SK-N-SH (cell line): ENCODE measurements at regions not wholly inside any gene's neighbourhood (a gene's known extent, or its start where the extent isn't known, plus 50 kb on each side); places are given as distances from the start of the nearest gene placed in this dataset.

Source experiments
- CTCF ChIA-PET: fragments of 300-600, 350-600 bp; formaldehyde crosslinking; extraction: SDS; loops from one replicate; lab custom pipeline; 2021; lab: Yijun Ruan, JAX
- POLR2A ChIA-PET: fragments of 350-600 bp; sonication (Branson Sonifier 250); formaldehyde crosslinking; extraction: SDS; loops from one replicate; lab custom pipeline; 2020; ENCODE audit warnings: antibody characterized with exemption, inconsistent platforms; lab: Yijun Ruan, JAX
- DNase-seq: peaks from one replicate; pipeline ENCODE4 v3.0.0; 2012
- H2AFZ ChIP-seq: fragments of 200-600 bp; sonication (generic); 2 replicates; pipeline ENCODE4 v1.8.1; 2016; ENCODE audit warnings: antibody characterized with exemption, mild to moderate bottlenecking, low read depth
- H3F3A ChIP-seq: fragments of 200-600 bp; sonication (generic); replicated peaks from 2 replicates; pipeline ENCODE3; 2016; ENCODE audit warnings: antibody characterized with exemption, mild to moderate bottlenecking; ENCODE audit not compliant: insufficient read depth
- H3K27ac ChIP-seq, 2 experiments: fragments of 200-500 bp in 1 of 2; fragments of 200-600 bp in 1 of 2; sonication (Bioruptor generic) in 1 of 2; sonication (generic), shearing (Covaris generic) in 1 of 2; 2 replicates each; pipeline versions ENCODE4 v1.5.1 to v1.6.1; 2014 to 2016; ENCODE audit warnings: low read depth in 2 of 2, inconsistent platforms in 1 of 2, low read length in 1 of 2, mild to moderate bottlenecking in 1 of 2, mixed read lengths in 1 of 2
- H3K27me3 ChIP-seq: fragments of 200-600 bp; sonication (generic), shearing (Covaris generic); 2 replicates; pipeline ENCODE4 v1.6.1; 2016; ENCODE audit warnings: mixed run types; ENCODE audit not compliant: insufficient read depth
- H3K36me3 ChIP-seq, 2 experiments: fragments of 200-500 bp in 1 of 2; fragments of 200-600 bp in 1 of 2; sonication (Bioruptor generic) in 1 of 2; sonication (generic) in 1 of 2; replicated peaks in 1 of 2; 2 replicates each; pipeline versions ENCODE3 to v1.5.1; 2014 to 2016; ENCODE audit warnings: low read length in 1 of 2, mild to moderate bottlenecking in 1 of 2; ENCODE audit not compliant: insufficient read depth in 2 of 2, control insufficient read depth in 1 of 2
- H3K4me1 ChIP-seq, 2 experiments: fragments of 200-500 bp in 1 of 2; fragments of 200-600 bp in 1 of 2; sonication (Bioruptor generic) in 1 of 2; sonication (generic), shearing (Covaris generic) in 1 of 2; 2 replicates each; pipeline versions ENCODE4 v1.5.1 to v1.6.1; 2014 to 2016; ENCODE audit warnings: low read depth in 1 of 2, low read length in 1 of 2, mixed run types in 1 of 2; ENCODE audit not compliant: insufficient read depth in 2 of 2, control insufficient read depth in 1 of 2
- H3K4me2 ChIP-seq: fragments of 200-600 bp; sonication (generic), shearing (Covaris generic); 2 replicates; pipeline ENCODE4 v1.6.1; 2017; ENCODE audit warnings: mixed run types
- H3K4me3 ChIP-seq, 2 experiments: fragments of 200-500 bp in 1 of 2; fragments of 200-600 bp in 1 of 2; sonication (Bioruptor generic) in 1 of 2; sonication (generic), shearing (Covaris generic) in 1 of 2; 2 replicates each; pipeline versions ENCODE4 v1.5.1 to v1.8.1; 2014 to 2016; ENCODE audit warnings: low read depth in 2 of 2, inconsistent platforms in 1 of 2, low read length in 1 of 2, mild to moderate bottlenecking in 1 of 2, mixed read lengths in 1 of 2, moderate library complexity in 1 of 2
- H3K79me2 ChIP-seq: fragments of 200-600 bp; sonication (generic); 2 replicates; pipeline ENCODE4 v1.8.1; 2017; ENCODE audit warnings: mild to moderate bottlenecking; ENCODE audit not compliant: insufficient read depth
- H3K9ac ChIP-seq: fragments of 200-600 bp; sonication (generic); 2 replicates; pipeline ENCODE4 v1.6.1; 2017; ENCODE audit warnings: mixed run types
- H3K9me2 ChIP-seq: fragments of 200-600 bp; sonication (generic); 2 replicates; pipeline ENCODE4 v1.6.1; 2017; ENCODE audit warnings: mixed run types
- H3K9me3 ChIP-seq: fragments of 200-600 bp; sonication (generic); 2 replicates; pipeline ENCODE4 v1.6.1; 2017; ENCODE audit warnings: mixed run types, mild to moderate bottlenecking, moderate library complexity
- H4K20me1 ChIP-seq: fragments of 200-600 bp; sonication (generic); 2 replicates; pipeline ENCODE4 v1.6.1; 2017; ENCODE audit warnings: mild to moderate bottlenecking, mixed run types; ENCODE audit not compliant: insufficient read depth
- CHD2 ChIP-seq: fragments of 150-350 bp; IDR thresholded peaks from 2 replicates; pipeline ENCODE4 v1.6.1; 2018; ENCODE audit warnings: low read length; ENCODE audit not compliant: partially characterized antibody
- CTCF ChIP-seq: fragments of 200-600 bp; sonication (generic); IDR thresholded peaks from 2 replicates; pipeline ENCODE4 v1.6.1; 2017; ENCODE audit warnings: antibody characterized with exemption, mild to moderate bottlenecking, moderate library complexity
- ELF1 ChIP-seq: IDR thresholded peaks from 2 replicates; pipeline ENCODE4 v1.4.0; 2012
- FOXM1 ChIP-seq: IDR thresholded peaks from 2 replicates; pipeline ENCODE4 v1.4.0; 2012; ENCODE audit warnings: low read depth, mild to moderate bottlenecking
- IRF3 ChIP-seq: fragments of 150-350 bp; IDR thresholded peaks from 2 replicates; pipeline ENCODE4 v1.6.1; 2016; ENCODE audit warnings: mild to moderate bottlenecking, low read depth, low read length
- MEF2A ChIP-seq: IDR thresholded peaks from 2 replicates; pipeline ENCODE4 v1.4.0; 2012; ENCODE audit warnings: low read depth, borderline replicate concordance
- NRF1 ChIP-seq: IDR thresholded peaks from 2 replicates; pipeline ENCODE4 v1.6.1; 2012; ENCODE audit warnings: low read depth, mild to moderate bottlenecking, low read length
- PBX3 ChIP-seq: IDR thresholded peaks from 2 replicates; pipeline ENCODE4; 2012
- POLR2AphosphoS5 ChIP-seq: IDR thresholded peaks from 2 replicates; pipeline ENCODE4 v1.6.1; 2012; ENCODE audit warnings: low read depth, low read length
- RCOR1 ChIP-seq: fragments of 150-350 bp; IDR thresholded peaks from 2 replicates; pipeline ENCODE4 v1.6.1; 2017; ENCODE audit warnings: antibody characterized with exemption, low read length
- RXRA ChIP-seq: IDR thresholded peaks from 2 replicates; pipeline ENCODE4 v1.4.0; 2012; ENCODE audit warnings: low read depth, mild to moderate bottlenecking, borderline replicate concordance
- SMC3 ChIP-seq: IDR thresholded peaks from 2 replicates; pipeline ENCODE4 v1.6.1; 2012; ENCODE audit warnings: low read depth, low read length, improper control_type of control experiment
- TAF1 ChIP-seq: IDR thresholded peaks from 2 replicates; pipeline ENCODE4 v1.6.1; 2012; ENCODE audit warnings: low read depth, mild to moderate bottlenecking, low read length, moderate library complexity, borderline replicate concordance
- USF1 ChIP-seq: IDR thresholded peaks from 2 replicates; pipeline ENCODE4 v1.4.0; 2012; ENCODE audit warnings: low read depth, borderline replicate concordance
- YY1 ChIP-seq: IDR thresholded peaks from 2 replicates; pipeline ENCODE4 v1.4.0; 2012; ENCODE audit warnings: low read depth, mild to moderate bottlenecking
- ZBTB33 ChIP-seq: IDR thresholded peaks from 2 replicates; pipeline ENCODE4 v1.4.0; 2012; ENCODE audit warnings: low read depth, borderline replicate concordance
- WGBS: methylation state at CpG from one replicate; pipeline ENCODE4 v1.1.6; 2017; ENCODE audit warnings: low lambda C conversion rate; 5-methylcytosine and 5-hydroxymethylcytosine counted together

- Histone ChIP-seq H3K27ac (no peak overlapping the region), H3K9ac (no peak overlapping the region), H3K9me2 (no peaks in the 10 kb centered on the region), H3F3A (no peaks in the 10 kb centered on the region), H3K36me3 (no peaks in the 10 kb centered on the region), H3K27me3 (no peaks in the 10 kb centered on the region), H3K4me2 (no peak overlapping the region), H2AFZ (no peak overlapping the region), H3K79me2 (no peaks in the 10 kb centered on the region), H3K9me3 (no peaks in the 10 kb centered on the region), H3K4me1 (no peaks in the 10 kb centered on the region; a peak in 1 of 4 replicates), H3K4me3 (no peak overlapping the region), H4K20me1 (no peaks in the 10 kb centered on the region)
- WGBS: 55% methylated on average over 5 of the region's 5 CpGs
- ChIA-PET POLR2A (no interaction called here), CTCF (no interaction called here)
- TF ChIP-seq CHD2: no peak
- no peak for TF ChIP-seq YY1
- TF ChIP-seq ZBTB33: no peak
- no peak for TF ChIP-seq NRF1
- TF ChIP-seq MEF2A: no peak
- no peak for TF ChIP-seq RXRA
- no peak for TF ChIP-seq CTCF
- TF ChIP-seq SMC3: no peak
- no peak for TF ChIP-seq PBX3
- no peak for TF ChIP-seq USF1
- TF ChIP-seq FOXM1: no peak
- TF ChIP-seq RCOR1: no peak
- no peak for TF ChIP-seq ELF1
- TF ChIP-seq TAF1: no peak
- TF ChIP-seq IRF3: no peak
- TF ChIP-seq POLR2AphosphoS5: no peak
- no peak for DNase-seq
Observed at GRCh38 chr18:40055262-40055661, 1899.8 kb upstream of the PIK3C3 start.
